ENCODE measurements at regions not wholly inside any gene's neighbourhood (a gene's known extent, or its start where the extent isn't known, plus 50 kb on each side); places are given as distances from the start of the nearest gene placed in this dataset.

DNA sequence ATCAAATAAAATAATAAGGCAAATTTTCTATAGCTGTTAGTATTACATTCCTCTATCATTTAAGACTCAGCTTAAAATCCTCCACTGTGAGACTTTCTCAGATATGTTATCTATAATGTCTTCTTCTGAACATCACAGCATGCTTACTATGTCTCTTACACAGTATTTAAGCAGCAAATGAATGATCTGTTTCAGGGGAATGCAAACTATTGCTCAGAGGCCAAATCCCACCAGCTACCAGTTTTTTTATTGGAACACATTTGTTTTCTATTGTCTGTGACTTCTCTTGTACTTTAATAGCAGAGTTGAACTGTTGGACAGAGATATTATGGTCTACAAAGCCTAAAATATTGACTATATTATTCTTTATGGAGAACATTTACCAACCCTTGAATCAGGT is 59.6 kb downstream of the C3orf38 start:
- TF ChIP-seq, protein P1, sequence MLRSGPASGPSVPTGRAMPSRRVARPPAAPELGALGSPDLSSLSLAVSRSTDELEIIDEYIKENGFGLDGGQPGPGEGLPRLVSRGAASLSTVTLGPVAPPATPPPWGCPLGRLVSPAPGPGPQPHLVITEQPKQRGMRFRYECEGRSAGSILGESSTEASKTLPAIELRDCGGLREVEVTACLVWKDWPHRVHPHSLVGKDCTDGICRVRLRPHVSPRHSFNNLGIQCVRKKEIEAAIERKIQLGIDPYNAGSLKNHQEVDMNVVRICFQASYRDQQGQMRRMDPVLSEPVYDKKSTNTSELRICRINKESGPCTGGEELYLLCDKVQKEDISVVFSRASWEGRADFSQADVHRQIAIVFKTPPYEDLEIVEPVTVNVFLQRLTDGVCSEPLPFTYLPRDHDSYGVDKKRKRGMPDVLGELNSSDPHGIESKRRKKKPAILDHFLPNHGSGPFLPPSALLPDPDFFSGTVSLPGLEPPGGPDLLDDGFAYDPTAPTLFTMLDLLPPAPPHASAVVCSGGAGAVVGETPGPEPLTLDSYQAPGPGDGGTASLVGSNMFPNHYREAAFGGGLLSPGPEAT (IDR thresholded peaks at IDR 0.05; ENCODE audit: low read depth): no peak
- TF ChIP-seq, protein P2, sequence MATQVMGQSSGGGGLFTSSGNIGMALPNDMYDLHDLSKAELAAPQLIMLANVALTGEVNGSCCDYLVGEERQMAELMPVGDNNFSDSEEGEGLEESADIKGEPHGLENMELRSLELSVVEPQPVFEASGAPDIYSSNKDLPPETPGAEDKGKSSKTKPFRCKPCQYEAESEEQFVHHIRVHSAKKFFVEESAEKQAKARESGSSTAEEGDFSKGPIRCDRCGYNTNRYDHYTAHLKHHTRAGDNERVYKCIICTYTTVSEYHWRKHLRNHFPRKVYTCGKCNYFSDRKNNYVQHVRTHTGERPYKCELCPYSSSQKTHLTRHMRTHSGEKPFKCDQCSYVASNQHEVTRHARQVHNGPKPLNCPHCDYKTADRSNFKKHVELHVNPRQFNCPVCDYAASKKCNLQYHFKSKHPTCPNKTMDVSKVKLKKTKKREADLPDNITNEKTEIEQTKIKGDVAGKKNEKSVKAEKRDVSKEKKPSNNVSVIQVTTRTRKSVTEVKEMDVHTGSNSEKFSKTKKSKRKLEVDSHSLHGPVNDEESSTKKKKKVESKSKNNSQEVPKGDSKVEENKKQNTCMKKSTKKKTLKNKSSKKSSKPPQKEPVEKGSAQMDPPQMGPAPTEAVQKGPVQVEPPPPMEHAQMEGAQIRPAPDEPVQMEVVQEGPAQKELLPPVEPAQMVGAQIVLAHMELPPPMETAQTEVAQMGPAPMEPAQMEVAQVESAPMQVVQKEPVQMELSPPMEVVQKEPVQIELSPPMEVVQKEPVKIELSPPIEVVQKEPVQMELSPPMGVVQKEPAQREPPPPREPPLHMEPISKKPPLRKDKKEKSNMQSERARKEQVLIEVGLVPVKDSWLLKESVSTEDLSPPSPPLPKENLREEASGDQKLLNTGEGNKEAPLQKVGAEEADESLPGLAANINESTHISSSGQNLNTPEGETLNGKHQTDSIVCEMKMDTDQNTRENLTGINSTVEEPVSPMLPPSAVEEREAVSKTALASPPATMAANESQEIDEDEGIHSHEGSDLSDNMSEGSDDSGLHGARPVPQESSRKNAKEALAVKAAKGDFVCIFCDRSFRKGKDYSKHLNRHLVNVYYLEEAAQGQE (IDR thresholded peaks at IDR 0.05; ENCODE audit: low read depth, low read length): no peak
- TF ChIP-seq MEF2B (IDR thresholded peaks at IDR 0.05; ENCODE audit: partially characterized antibody, poor library complexity, severe bottlenecking) (no peak), POLR2A (IDR thresholded peaks at IDR 0.05; ENCODE audit: low read depth, low read length) (no peak), TCF12 (IDR thresholded peaks at IDR 0.05; ENCODE audit: low read depth, low read length) (no peak), KDM1A (IDR thresholded peaks at IDR 0.05; ENCODE audit: borderline replicate concordance) (no peak)
- TF ChIP-seq, protein P3, sequence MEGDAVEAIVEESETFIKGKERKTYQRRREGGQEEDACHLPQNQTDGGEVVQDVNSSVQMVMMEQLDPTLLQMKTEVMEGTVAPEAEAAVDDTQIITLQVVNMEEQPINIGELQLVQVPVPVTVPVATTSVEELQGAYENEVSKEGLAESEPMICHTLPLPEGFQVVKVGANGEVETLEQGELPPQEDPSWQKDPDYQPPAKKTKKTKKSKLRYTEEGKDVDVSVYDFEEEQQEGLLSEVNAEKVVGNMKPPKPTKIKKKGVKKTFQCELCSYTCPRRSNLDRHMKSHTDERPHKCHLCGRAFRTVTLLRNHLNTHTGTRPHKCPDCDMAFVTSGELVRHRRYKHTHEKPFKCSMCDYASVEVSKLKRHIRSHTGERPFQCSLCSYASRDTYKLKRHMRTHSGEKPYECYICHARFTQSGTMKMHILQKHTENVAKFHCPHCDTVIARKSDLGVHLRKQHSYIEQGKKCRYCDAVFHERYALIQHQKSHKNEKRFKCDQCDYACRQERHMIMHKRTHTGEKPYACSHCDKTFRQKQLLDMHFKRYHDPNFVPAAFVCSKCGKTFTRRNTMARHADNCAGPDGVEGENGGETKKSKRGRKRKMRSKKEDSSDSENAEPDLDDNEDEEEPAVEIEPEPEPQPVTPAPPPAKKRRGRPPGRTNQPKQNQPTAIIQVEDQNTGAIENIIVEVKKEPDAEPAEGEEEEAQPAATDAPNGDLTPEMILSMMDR (IDR thresholded peaks at IDR 0.05 in 2 of 3, conservative IDR thresholded peaks at IDR 0.05 in 1 of 3; ENCODE audit: control insufficient read depth in 2 of 3, extremely low read depth in 1 of 3, insufficient read depth in 1 of 3, low read depth in 3 of 3, low read length in 3 of 3): no peak

Measured in GM12878 (cell line).